GM12878 (cell line): ENCODE measurements at regions not wholly inside any gene's neighbourhood (a gene's known extent, or its start where the extent isn't known, plus 50 kb on each side); places are given as distances from the start of the nearest gene placed in this dataset.

ENCODE experiments used
- ATAC-seq: fragments of 200-7000 bp; cut with Tn5 transposase; 3 replicates; pipeline ENCODE4 v1.9.1; 2020; ENCODE audit warnings: mild to moderate bottlenecking, moderate library complexity
- BruUV-seq: library from RNA; stranded (reverse); fragments of 400-500 nt; replicated peaks from 2 replicates; lab custom pipeline; 2021; lab: Mats Ljungman, UMichigan
- CTCF ChIA-PET: fragments of 300-600 bp; sonication (Branson Sonifier 250); formaldehyde crosslinking; extraction: SDS; loops from one replicate; lab custom pipeline; 2021; ENCODE audit warnings: inconsistent platforms; lab: Yijun Ruan, JAX
- POLR2A ChIA-PET: fragments of 350-600 bp; formaldehyde crosslinking; extraction: SDS; loops from one replicate; lab custom pipeline; 2021; ENCODE audit warnings: inconsistent platforms; lab: Charles Lee
- RAD21 ChIA-PET: fragments of 300-600 bp; sonication (Branson Sonifier 250); formaldehyde crosslinking; loops from one replicate; lab custom pipeline; 2023; ENCODE audit warnings: antibody characterized with exemption; ENCODE audit not compliant: unreplicated experiment; lab: Charles Lee
- SMC1A ChIA-PET: fragments of 300-600 bp; sonication (Branson Sonifier 250); formaldehyde crosslinking; loops from one replicate; lab custom pipeline; 2023; ENCODE audit not compliant: unreplicated experiment, uncharacterized antibody; lab: Charles Lee
- DNase-seq: peaks from one replicate; pipeline ENCODE4 v3.0.0-alpha.2; 2011; ENCODE audit warnings: low read depth, low spot score
- FAIRE-seq: peaks from 3 replicates; lab custom pipeline; 2011; peaks lifted over from hg19 to GRCh38; lab: Jason Lieb, UNC
- H2AFZ ChIP-seq: 2 replicates; pipeline ENCODE4 v1.6.0; 2011; ENCODE audit warnings: low read depth, low read length, control low read depth; ENCODE audit not compliant: control insufficient read depth
- H3K27ac ChIP-seq: 2 replicates; pipeline ENCODE4 v1.5.1; 2011; ENCODE audit warnings: control low read depth; ENCODE audit not compliant: control insufficient read depth, insufficient read depth
- H3K27me3 ChIP-seq, 2 experiments: replicated peaks in 1 of 2; 2 replicates each; pipeline versions ENCODE4 v1.6.0 to v1.6.1; 2011; ENCODE audit warnings: low read length in 1 of 2; ENCODE audit not compliant: control insufficient read depth in 2 of 2, insufficient read depth in 2 of 2
- H3K36me3 ChIP-seq, 2 experiments: 2 replicates each; pipeline ENCODE4 v1.5.1; 2011; ENCODE audit warnings: low read length in 1 of 2; ENCODE audit not compliant: control insufficient read depth in 2 of 2, insufficient read depth in 2 of 2
- H3K4me1 ChIP-seq: 2 replicates; pipeline ENCODE4 v1.6.1; 2011; ENCODE audit warnings: mild to moderate bottlenecking, low read length, moderate library complexity, mixed read lengths; ENCODE audit not compliant: control insufficient read depth, insufficient read depth
- H3K4me2 ChIP-seq: 2 replicates; pipeline ENCODE4 v1.6.0; 2011; ENCODE audit warnings: control low read depth; ENCODE audit not compliant: control insufficient read depth, insufficient read depth
- H3K4me3 ChIP-seq: fragments of 200-600 bp; sonication (generic); 2 replicates; pipeline ENCODE4 v1.5.1; 2016
- H3K79me2 ChIP-seq: 2 replicates; pipeline ENCODE4 v1.6.0; 2011; ENCODE audit warnings: low read length; ENCODE audit not compliant: control insufficient read depth, insufficient read depth
- H3K9ac ChIP-seq: 2 replicates; pipeline ENCODE4 v1.8.0; 2011; ENCODE audit warnings: low read length, control low read depth, mixed read lengths; ENCODE audit not compliant: control insufficient read depth, insufficient read depth
- H3K9me3 ChIP-seq: replicated peaks from 3 replicates; pipeline ENCODE4 v1.5.1; 2011; ENCODE audit warnings: mild to moderate bottlenecking, low read length; ENCODE audit not compliant: control insufficient read depth, insufficient read depth
- H4K20me1 ChIP-seq: 2 replicates; pipeline ENCODE4 v1.6.0; 2011; ENCODE audit not compliant: control insufficient read depth, insufficient read depth
- CBFB ChIP-seq: IDR thresholded peaks from 2 replicates; pipeline ENCODE4 v1.6.1; 2016; ENCODE audit warnings: antibody characterized with exemption, low read depth
- CREM ChIP-seq: IDR thresholded peaks from 2 replicates; pipeline ENCODE4 v1.6.1; 2014; ENCODE audit warnings: antibody characterized with exemption, low read depth
- ESRRA ChIP-seq: IDR thresholded peaks from 2 replicates; pipeline ENCODE4 v1.6.1; 2012; ENCODE audit warnings: mild to moderate bottlenecking, low read length, improper control_type of control experiment
- EZH2 ChIP-seq: IDR thresholded peaks from 2 replicates; pipeline ENCODE4 v1.6.1; 2012; ENCODE audit warnings: low read depth, mild to moderate bottlenecking, control low read depth, inconsistent platforms, low read length, borderline replicate concordance; ENCODE audit not compliant: control insufficient read depth
- FOXK2 ChIP-seq: fragments of 450-650 bp; IDR thresholded peaks from 2 replicates; pipeline ENCODE4 v1.6.1; 2017; ENCODE audit warnings: mild to moderate bottlenecking, moderate library complexity
- GABPA ChIP-seq: IDR thresholded peaks from 2 replicates; pipeline ENCODE4 v1.6.1; 2014; ENCODE audit warnings: antibody characterized with exemption, low read depth, mild to moderate bottlenecking, inconsistent platforms
- GATAD2B ChIP-seq: fragments of 450-650 bp; conservative IDR thresholded peaks from 2 replicates; pipeline ENCODE4 v1.6.1; 2017; ENCODE audit warnings: low read depth, mild to moderate bottlenecking, moderate library complexity
- HDAC6 ChIP-seq: fragments of 200-600 bp; sonication (generic); IDR thresholded peaks from one replicate; pipeline ENCODE4 v1.8.0; 2017; ENCODE audit warnings: antibody characterized with exemption; ENCODE audit not compliant: unreplicated experiment
- KAT2A ChIP-seq: conservative IDR thresholded peaks from 2 replicates; pipeline ENCODE4 v1.6.1; 2011; ENCODE audit warnings: low read depth, low read length; ENCODE audit not compliant: control insufficient read depth
- MYC ChIP-seq: IDR thresholded peaks from 2 replicates; pipeline ENCODE4 v1.6.1; 2011; ENCODE audit warnings: mild to moderate bottlenecking, low read length, moderate library complexity, inconsistent platforms; ENCODE audit not compliant: insufficient read depth, insufficient replicate concordance, insufficient read length, severe bottlenecking
- NFYB ChIP-seq: IDR thresholded peaks from 2 replicates; pipeline ENCODE4 v1.6.1; 2011; ENCODE audit warnings: low read depth, mild to moderate bottlenecking, low read length, improper control_type of control experiment, moderate library complexity; ENCODE audit not compliant: insufficient read depth
- NR2C1 ChIP-seq: fragments of 450-650 bp; IDR thresholded peaks from 2 replicates; pipeline ENCODE4 v1.6.1; 2017; ENCODE audit warnings: antibody characterized with exemption, mild to moderate bottlenecking, moderate library complexity
- SP1 ChIP-seq: IDR thresholded peaks from one replicate; pipeline ENCODE4 v1.6.1; 2011; ENCODE audit warnings: low read depth, low read length
- STAT3 ChIP-seq: IDR thresholded peaks from 2 replicates; pipeline ENCODE4 v1.6.1; 2011; ENCODE audit warnings: low read depth, low read length, improper control_type of control experiment
- SUZ12 ChIP-seq: fragments of 200-600 bp; sonication (generic); IDR thresholded peaks from one replicate; pipeline ENCODE4 v1.6.1; 2018; ENCODE audit warnings: antibody characterized with exemption, mild to moderate bottlenecking; ENCODE audit not compliant: unreplicated experiment
- TCF12 ChIP-seq: IDR thresholded peaks from 2 replicates; pipeline ENCODE4 v1.6.1; 2011; ENCODE audit warnings: low read depth, mild to moderate bottlenecking, low read length
- TCF3 ChIP-seq: IDR thresholded peaks from 2 replicates; pipeline ENCODE4 v1.6.1; 2012; ENCODE audit warnings: low read depth, mild to moderate bottlenecking, low read length, borderline replicate concordance; ENCODE audit not compliant: insufficient read depth
- ZNF207 ChIP-seq: fragments of 450-650 bp; IDR thresholded peaks from 2 replicates; pipeline ENCODE4 v1.6.1; 2014; ENCODE audit warnings: antibody characterized with exemption, mild to moderate bottlenecking, borderline replicate concordance
- ZNF274 ChIP-seq: IDR thresholded peaks from one replicate; pipeline ENCODE4 v1.8.0; 2011; ENCODE audit not compliant: insufficient read length, insufficient read depth
- ZNF592 ChIP-seq: fragments of 450-650 bp; IDR thresholded peaks from 2 replicates; pipeline ENCODE4 v1.6.1; 2017; ENCODE audit warnings: mild to moderate bottlenecking, moderate library complexity
- ZZZ3 ChIP-seq: IDR thresholded peaks from 2 replicates; pipeline ENCODE4 v1.6.1; 2011; ENCODE audit warnings: low read depth; ENCODE audit not compliant: control insufficient read depth, insufficient read length
- WGBS: methylation state at CpG from one replicate; pipeline ENCODE4 v1.1.6; 2016; ENCODE audit warnings: low lambda C conversion rate; ENCODE audit not compliant: insufficient replicate concordance, insufficient coverage; ENCODE audit errors: missing lambda C conversion rate; 5-methylcytosine and 5-hydroxymethylcytosine counted together
- in situ Hi-C: fragments of 300-500 bp; cut with MboI; formaldehyde crosslinking; loops from 9 replicates; pipeline ENCODE4 v1.14.3; 2018; ENCODE audit warnings: mixed read lengths
- intact Hi-C: fragments of 100-400 bp; cut with micrococcal nuclease; formaldehyde crosslinking; loops from one replicate; pipeline ENCODE4 v1.14.2; 2022; ENCODE audit not compliant: unreplicated experiment

GRCh38 chr12:17763366-17763765 lies 326.6 kb downstream of the RERGL start (continued):
- TF ChIP-seq ZNF207 (no peak), SP1 (no peak), KAT2A (no peak), ZNF592 (no peak), ZNF274 (no peak), TCF3 (no peak), NFYB (no peak)

DNA sequence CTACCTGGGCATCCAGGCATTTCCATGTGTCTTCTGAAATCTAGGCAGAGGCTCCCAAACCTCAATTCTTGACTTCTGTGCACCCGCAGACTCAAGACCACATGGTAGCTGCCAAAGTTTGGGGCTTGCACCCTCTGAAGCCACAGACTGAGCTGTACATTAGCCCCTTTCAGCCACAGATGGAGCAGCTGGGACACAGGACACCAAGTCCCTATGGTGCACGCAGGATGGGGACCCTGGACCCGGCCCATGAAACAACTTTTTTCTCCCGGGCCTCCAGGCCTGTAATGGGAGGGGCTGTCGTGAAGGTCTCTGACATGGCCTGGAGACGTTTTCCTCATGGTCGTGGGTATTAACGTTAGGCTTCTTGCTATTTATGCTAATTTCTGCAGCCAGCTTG lies 330.0 kb downstream of the RERGL start:
- SMC1A ChIA-PET = no interaction called here
- no peak for TF ChIP-seq EZH2
- TF ChIP-seq CBFB = no peak
- TF ChIP-seq ZZZ3 = no peak
- TF ChIP-seq FOXK2 = no peak
- TF ChIP-seq STAT3 = no peak
- TF ChIP-seq TCF12 = no peak
- no peak for TF ChIP-seq NR2C1
- no peak for TF ChIP-seq GATAD2B
- no peak for TF ChIP-seq CREM
- no peak for TF ChIP-seq HDAC6
- no peak for TF ChIP-seq GABPA
- no peak for TF ChIP-seq KAT2A
- TF ChIP-seq SUZ12 = no peak
- TF ChIP-seq ESRRA = no peak
- TF ChIP-seq MYC = no peak

More for the DNA sequence above, 330.0 kb downstream of the RERGL start:
- DNase-seq (no peak), FAIRE-seq (no peak), ATAC-seq (no peak)
- Histone ChIP-seq H3K36me3 (no peaks in the 10 kb centered on the region), H3K9ac (no peak overlapping the region), H3K27ac (no peak overlapping the region), H3K4me1 (no peaks in the 10 kb centered on the region), H3K9me3 (no peaks in the 10 kb centered on the region), H2AFZ (no peak overlapping the region), H4K20me1 (no peaks in the 10 kb centered on the region), H3K27me3 (no peaks in the 10 kb centered on the region), H3K4me2 (no peak overlapping the region), H3K79me2 (no peaks in the 10 kb centered on the region), H3K4me3 (no peak overlapping the region)
- ChIA-PET POLR2A (no interaction called here), CTCF (no interaction called here), RAD21 (no interaction called here)
- no TSS peak for BruUV-seq
- intact Hi-C loops (no loop called here), in situ Hi-C loops (loop anchor here (5.0 kb wide), 1 partner anchor 92 kb away; no protein-coding TSS in a partner anchor)
- WGBS = 23% methylated on average over 8 of the region's 8 CpGs
